ENCODE measurements at regions not wholly inside any gene's neighbourhood (a gene's known extent, or its start where the extent isn't known, plus 50 kb on each side); places are given as distances from the start of the nearest gene placed in this dataset.

- Histone ChIP-seq H3K36me3 (ENCODE audit: control insufficient read depth in 1 of 2, insufficient read depth in 2 of 2, low read length in 2 of 2) (no peaks in the 10 kb centered on the region), H3K9me3 (ENCODE audit: control insufficient read depth in 1 of 2, insufficient read depth in 1 of 2, low read depth in 1 of 2, low read length in 2 of 2) (no peaks in the 10 kb centered on the region), H3K9me2 (ENCODE audit: insufficient read depth) (no peaks in the 10 kb centered on the region), H3K27ac (ENCODE audit: low read depth, low read length) (no peak overlapping the region), H3K27me3 (ENCODE audit: insufficient read depth, low read length) (peaks cover 12% of the 10 kb centered on the region), H3K9ac (ENCODE audit: low read length) (no peak overlapping the region), H3K4me1 (ENCODE audit: control insufficient read depth in 1 of 2, insufficient read depth in 2 of 2, low read length in 2 of 2) (peaks cover 0 to 3% of the 10 kb centered on the region in 2 experiments; a peak in 1 of 4 replicates), H2AFZ (ENCODE audit: low read depth, low read length, poor library complexity, severe bottlenecking) (no peak overlapping the region), H3K79me2 (ENCODE audit: insufficient read depth, low read length) (no peaks in the 10 kb centered on the region), H4K20me1 (ENCODE audit: insufficient read depth) (no peaks in the 10 kb centered on the region), H3K4me2 (ENCODE audit: low read length) (no peak overlapping the region), H3K4me3 (replicated peaks in 1 of 2; ENCODE audit: low read depth in 1 of 2, low read length in 2 of 2) (no peak overlapping the region)
- no TSS peak for BruUV-seq (replicated peaks)
- DNase-seq (ENCODE audit: low read depth, low spot score) = no peak
- intact Hi-C loops (cut with micrococcal nuclease) = loop anchor here (1.0 to 10.0 kb wide), 2 partner anchors 290 to 926 kb away; a partner anchor contains a TSS
- no peak for ATAC-seq
- ChIA-PET RAD21 (ENCODE audit: low non-redundant PET in 1 of 2, low total read pairs in 2 of 2, uncharacterized antibody in 2 of 2, unreplicated experiment in 2 of 2) (no interaction called here), POLR2A (no interaction called here), CTCF (no interaction called here)
- TF ChIP-seq EGR1 (IDR thresholded peaks at IDR 0.05; ENCODE audit: low read depth) = no peak
- TF ChIP-seq CEBPB (IDR thresholded peaks at IDR 0.05; ENCODE audit: low read depth) = peak; percentile 69
- TF ChIP-seq ATF3 (IDR thresholded peaks at IDR 0.05) = 0 out of 2 replicates have a peak, but pooled peaks have one; percentile 45
Measured at GRCh38 chr1:157198619-157199420, 60.6 kb upstream of the ETV3 start.

- Histone ChIP-seq H3K27ac (ENCODE audit: low read depth, low read length) (no peak overlapping the region), H3K4me3 (replicated peaks in 1 of 2; ENCODE audit: low read depth in 1 of 2, low read length in 2 of 2) (no peak overlapping the region), H3K36me3 (ENCODE audit: control insufficient read depth in 1 of 2, insufficient read depth in 2 of 2, low read length in 2 of 2) (no peaks in the 10 kb centered on the region), H3K9me3 (ENCODE audit: control insufficient read depth in 1 of 2, insufficient read depth in 1 of 2, low read depth in 1 of 2, low read length in 2 of 2) (no peaks in the 10 kb centered on the region), H3K9me2 (ENCODE audit: insufficient read depth) (no peaks in the 10 kb centered on the region), H4K20me1 (ENCODE audit: insufficient read depth) (no peaks in the 10 kb centered on the region), H3K4me1 (ENCODE audit: control insufficient read depth in 1 of 2, insufficient read depth in 2 of 2, low read length in 2 of 2) (peaks cover 0 to 5% of the 10 kb centered on the region in 2 experiments; a peak in 1 of 4 replicates), H3K4me2 (ENCODE audit: low read length) (no peak overlapping the region), H3K9ac (ENCODE audit: low read length) (no peak overlapping the region), H2AFZ (ENCODE audit: low read depth, low read length, poor library complexity, severe bottlenecking) (no peak overlapping the region), H3K79me2 (ENCODE audit: insufficient read depth, low read length) (no peaks in the 10 kb centered on the region), H3K27me3 (ENCODE audit: insufficient read depth, low read length) (peaks cover 4% of the 10 kb centered on the region; the same call in 1 of the 2 replicates)
- intact Hi-C loops (cut with micrococcal nuclease) = loop anchor here (1.0 to 10.0 kb wide), 2 partner anchors 291 to 927 kb away; a partner anchor contains a TSS
- ATAC-seq = no peak
- no TSS peak for BruUV-seq (replicated peaks)
- DNase-seq (ENCODE audit: low read depth, low spot score) = no peak
- RAD21 ChIA-PET (ENCODE audit: low non-redundant PET in 1 of 2, low total read pairs in 2 of 2, uncharacterized antibody in 2 of 2, unreplicated experiment in 2 of 2) = no interaction called here
- POLR2A ChIA-PET = no interaction called here
- CTCF ChIA-PET = interaction anchor here (1.0 kb wide), 1 partner anchor 308 kb away, joined by 3 read pairs; no protein-coding TSS in a partner anchor
- TF ChIP-seq JUND (IDR thresholded peaks at IDR 0.05) = no peak
- TF ChIP-seq EZH2phosphoT487 (IDR thresholded peaks at IDR 0.05; ENCODE audit: borderline replicate concordance) = no peak
- no peak for TF ChIP-seq SIN3A (IDR thresholded peaks at IDR 0.05; ENCODE audit: low read depth)
- no peak for TF ChIP-seq FOSL1 (IDR thresholded peaks at IDR 0.05; ENCODE audit: low read depth)
- TF ChIP-seq EGR1 (IDR thresholded peaks at IDR 0.05; ENCODE audit: low read depth) = no peak
- no peak for TF ChIP-seq SP1 (IDR thresholded peaks at IDR 0.05; ENCODE audit: low read depth)
- no peak for TF ChIP-seq REST (IDR thresholded peaks at IDR 0.05; ENCODE audit: low read depth)
- no peak for TF ChIP-seq ZNF274 (IDR thresholded peaks at IDR 0.05; ENCODE audit: low read depth, low read length)
- no peak for TF ChIP-seq MAX (IDR thresholded peaks at IDR 0.05)
- TF ChIP-seq TCF7L2 (IDR thresholded peaks at IDR 0.05; ENCODE audit: borderline replicate concordance, extremely low read depth, insufficient read depth, insufficient read length) = no peak
- no peak for TF ChIP-seq ELF1 (IDR thresholded peaks at IDR 0.05; ENCODE audit: borderline replicate concordance, low read depth)
- TF ChIP-seq EZH2 (IDR thresholded peaks at IDR 0.05) = no peak
Measured at GRCh38 chr1:157197906-157198435, 59.8 kb upstream of the ETV3 start.
